IgD-negative memory B cell (primary cell): ENCODE measurements at regions not wholly inside any gene's neighbourhood (a gene's known extent, or its start where the extent isn't known, plus 50 kb on each side); places are given as distances from the start of the nearest gene placed in this dataset.
"Not testable (repeated sequence)": the region's sequence is repeated elsewhere in the genome, so short reads cannot be mapped to it uniquely, and the experiment has no call there.

ENCODE experiments used
- H3K27ac Mint-ChIP-seq, 3 donors: one replicate each; pipeline ENCODE4 v1.8.0; 2020 to 2022; ENCODE audit warnings: mild to moderate bottlenecking in 3 of 3, mixed read lengths in 3 of 3, moderate library complexity in 1 of 3
- H3K27me3 Mint-ChIP-seq: one replicate; pipeline ENCODE4 v1.8.0; 2021; ENCODE audit warnings: mixed read lengths
- H3K36me3 Mint-ChIP-seq: one replicate; pipeline ENCODE4 v1.8.0; 2020; ENCODE audit warnings: mild to moderate bottlenecking, mixed read lengths
- H3K4me1 Mint-ChIP-seq, 3 donors: one replicate each; pipeline ENCODE4 v1.8.0; 2020 to 2022; ENCODE audit warnings: mixed read lengths in 3 of 3, mild to moderate bottlenecking in 1 of 3
- H3K4me3 Mint-ChIP-seq, 4 donors: one replicate each; pipeline ENCODE4 v1.8.0; 2020 to 2022; ENCODE audit warnings: mild to moderate bottlenecking in 4 of 4, mixed read lengths in 4 of 4, moderate library complexity in 3 of 4
- H3K9me3 Mint-ChIP-seq, 3 donors: one replicate each; pipeline ENCODE4 v1.8.0; 2020 to 2021; ENCODE audit warnings: mixed read lengths in 3 of 3, mild to moderate bottlenecking in 1 of 3

- H3K27me3 Mint-ChIP-seq = peaks cover 2% of the 10 kb centered on the region
- H3K36me3 Mint-ChIP-seq = no peaks in the 10 kb centered on the region
- H3K4me1 Mint-ChIP-seq = no peaks in the 10 kb centered on the region
- peaks cover 0 to 4% (median 4%) of the 10 kb centered on the region in 3 donors for H3K9me3 Mint-ChIP-seq
- peak overlapping the region in 1 of 3 donors; percentile 76 for H3K27ac Mint-ChIP-seq
- H3K4me3 Mint-ChIP-seq = no peak overlapping the region
Measured at GRCh38 chr17:34071886-34072420, 183.1 kb upstream of the CCL2 start.

DNA sequence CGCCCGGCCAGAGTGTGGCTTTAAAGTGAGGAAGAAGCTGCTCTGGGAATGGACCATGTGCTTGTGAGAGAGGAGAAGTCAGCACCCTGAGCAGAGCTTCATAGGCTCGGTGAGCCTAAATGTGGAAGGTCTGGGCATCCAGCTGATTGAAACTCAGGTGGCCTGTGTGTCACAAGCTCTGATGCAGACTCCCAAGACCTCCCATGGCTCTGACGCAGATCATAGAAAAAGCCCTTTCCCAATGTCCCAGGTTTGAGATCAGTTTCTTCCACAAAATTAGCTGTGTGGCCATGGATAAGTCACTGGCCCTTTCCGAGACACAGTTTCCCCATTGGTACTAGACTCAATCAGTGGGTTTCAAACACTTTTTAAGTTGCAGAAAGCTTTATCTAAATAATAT lies 180.0 kb upstream of the CCL2 start:
- no peaks in the 10 kb centered on the region for H3K36me3 Mint-ChIP-seq
- peaks cover 6% of the 10 kb centered on the region for H3K27me3 Mint-ChIP-seq
- H3K4me1 Mint-ChIP-seq = no peaks in the 10 kb centered on the region
- H3K4me3 Mint-ChIP-seq = no peak overlapping the region
- no peak overlapping the region for H3K27ac Mint-ChIP-seq
- peaks cover 0 to 4% (median 2%) of the 10 kb centered on the region in 3 donors for H3K9me3 Mint-ChIP-seq

DNA sequence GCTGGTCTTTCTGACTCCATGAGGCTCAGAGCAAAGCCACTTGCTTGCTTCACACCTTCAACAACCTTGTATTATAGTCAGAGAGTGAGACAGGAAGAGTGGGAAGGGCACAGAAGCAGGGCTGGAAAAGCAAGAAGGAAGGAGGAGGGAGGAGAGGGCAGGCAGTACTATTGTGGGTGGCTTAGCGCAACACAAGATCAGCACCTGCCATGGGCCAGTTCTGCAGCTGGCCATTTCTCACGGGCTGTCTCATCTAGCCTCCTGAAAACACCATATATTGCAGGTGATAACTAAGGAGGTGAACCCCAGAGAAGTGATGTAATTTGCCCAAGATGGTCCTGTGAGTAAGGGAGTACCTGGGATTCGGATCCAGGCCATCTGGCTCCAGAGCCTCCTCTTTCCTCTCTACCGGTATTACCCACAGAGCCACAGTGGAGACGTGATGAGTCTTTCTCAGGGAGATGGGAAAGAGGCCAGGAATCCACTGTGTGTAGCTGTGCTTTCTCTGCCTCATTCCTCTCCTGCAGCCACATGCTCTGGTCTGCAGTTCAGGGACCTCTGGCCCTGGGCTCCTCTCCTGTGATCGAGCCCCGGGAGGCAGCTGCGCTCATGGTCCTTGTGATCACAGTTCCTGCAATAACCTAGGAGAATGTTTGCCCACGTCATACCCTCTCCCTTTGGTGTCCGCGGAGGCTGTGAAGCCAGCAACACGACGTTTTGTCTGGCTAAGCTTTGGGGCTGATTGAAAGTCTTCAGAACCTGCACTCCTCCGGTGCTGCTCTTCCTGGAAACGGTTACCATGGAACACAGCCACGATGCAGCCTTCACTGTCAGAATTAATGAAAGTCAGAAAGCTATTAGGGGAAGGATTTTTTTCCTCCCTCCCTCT lies 178.1 kb upstream of the CCL2 start:
- H3K27ac Mint-ChIP-seq = peak overlapping the region in 1 of 3 donors; percentile 65
- peaks cover 4% of the 10 kb centered on the region for H3K27me3 Mint-ChIP-seq
- H3K4me1 Mint-ChIP-seq = no peaks in the 10 kb centered on the region
- no peak overlapping the region for H3K4me3 Mint-ChIP-seq
- peaks cover 0 to 4% (median 2%) of the 10 kb centered on the region in 3 donors for H3K9me3 Mint-ChIP-seq
- H3K36me3 Mint-ChIP-seq = no peaks in the 10 kb centered on the region

DNA sequence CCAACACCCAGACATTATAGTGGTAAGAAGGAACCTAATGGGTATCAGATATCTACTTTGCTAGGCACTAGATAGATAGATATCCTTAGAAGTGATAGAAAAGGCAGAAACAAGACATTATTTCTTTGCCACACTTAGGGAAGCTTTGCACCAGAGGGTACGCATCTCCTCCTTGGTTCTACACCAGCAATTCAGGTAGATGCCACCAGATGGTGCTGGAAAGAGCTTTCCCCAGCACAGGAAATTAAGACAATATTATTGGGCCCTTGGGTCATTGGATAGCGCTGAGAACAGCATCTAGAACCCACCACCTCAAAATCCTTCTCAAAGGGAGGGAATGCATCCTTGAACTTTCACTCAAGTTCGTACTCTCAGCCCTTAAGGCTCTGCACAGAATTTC lies 173.8 kb upstream of the CCL2 start:
- H3K9me3 Mint-ChIP-seq = peaks cover 0 to under 1% (median 0%) of the 10 kb centered on the region in 3 donors
- no peaks in the 10 kb centered on the region for H3K4me1 Mint-ChIP-seq
- no peaks in the 10 kb centered on the region for H3K36me3 Mint-ChIP-seq
- peaks cover 4% of the 10 kb centered on the region for H3K27me3 Mint-ChIP-seq
- no peak overlapping the region for H3K27ac Mint-ChIP-seq
- H3K4me3 Mint-ChIP-seq = no peak overlapping the region

DNA sequence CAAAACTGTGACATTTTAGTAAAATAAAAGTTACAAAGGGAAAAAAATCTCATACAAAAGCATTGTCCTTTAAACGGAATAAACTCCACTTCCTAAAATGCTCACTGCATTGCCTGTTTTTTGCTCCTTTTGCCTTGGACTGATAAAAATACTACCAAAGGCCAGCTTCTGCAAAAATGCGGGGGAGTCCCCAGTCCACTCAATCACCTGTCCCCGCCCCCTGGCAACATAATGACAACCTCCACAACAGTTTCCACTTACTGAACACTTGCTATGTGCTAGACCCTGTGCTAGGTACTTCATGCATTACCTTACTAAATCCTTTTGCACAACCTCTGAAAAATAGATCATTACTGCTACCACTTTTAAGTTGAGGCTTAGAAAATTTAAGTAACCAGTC lies 172.7 kb upstream of the CCL2 start:
- Mint-ChIP-seq H3K27ac (no peak overlapping the region), H3K27me3 (peaks cover 1% of the 10 kb centered on the region), H3K4me1 (no peaks in the 10 kb centered on the region), H3K9me3 (peaks cover 0 to 1% (median 0%) of the 10 kb centered on the region in 3 donors), H3K36me3 (no peaks in the 10 kb centered on the region), H3K4me3 (no peak overlapping the region)

GRCh38 chr17:34089042-34089441 lies 166.0 kb upstream of the CCL2 start:
- H3K4me3 Mint-ChIP-seq, H3K36me3 Mint-ChIP-seq, H3K4me1 Mint-ChIP-seq, H3K27ac Mint-ChIP-seq, H3K9me3 Mint-ChIP-seq, H3K27me3 Mint-ChIP-seq: not testable (repeated sequence)

DNA sequence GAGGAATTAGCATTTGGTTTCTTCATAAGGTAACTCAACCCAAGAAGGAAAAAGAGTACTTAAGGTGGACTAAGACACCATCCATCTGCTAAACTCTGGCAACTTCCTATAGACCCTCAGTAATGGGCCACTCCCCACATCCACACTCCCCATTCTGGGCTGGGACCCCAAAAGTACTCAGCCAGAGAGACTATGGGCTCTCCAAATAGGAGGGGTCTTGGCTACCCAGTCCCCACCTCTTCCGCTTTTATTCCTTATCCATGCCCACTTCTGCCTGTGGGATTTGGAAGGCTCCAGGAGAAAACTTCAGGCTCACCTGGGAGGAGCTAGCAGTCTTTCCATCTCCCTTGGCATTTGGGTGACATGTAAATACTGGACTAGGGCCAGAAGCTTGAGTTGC lies 164.5 kb upstream of the CCL2 start:
- H3K4me3 Mint-ChIP-seq = no peak overlapping the region

DNA sequence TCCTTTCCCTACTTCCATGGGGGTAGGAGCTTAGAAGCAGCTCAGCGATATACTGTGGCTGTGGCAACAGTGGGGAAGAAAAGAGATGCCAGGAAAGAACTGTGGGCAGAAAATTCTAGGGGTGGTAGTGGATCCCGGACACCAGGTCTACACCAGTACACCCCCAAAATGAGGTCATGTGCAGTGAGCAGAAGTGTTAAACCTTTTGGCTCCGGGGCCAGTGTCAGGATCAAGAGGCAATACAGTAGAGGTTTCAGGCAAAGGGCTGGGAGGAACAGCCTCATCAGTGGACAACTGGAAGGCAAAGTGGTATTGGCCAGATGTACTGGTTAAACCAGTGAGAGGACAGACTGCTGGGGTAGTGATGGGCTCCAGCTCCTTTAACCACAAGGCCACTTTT lies 163.1 kb upstream of the CCL2 start:
- H3K4me1 Mint-ChIP-seq = no peaks in the 10 kb centered on the region
- no peaks in the 10 kb centered on the region for H3K36me3 Mint-ChIP-seq
- H3K27ac Mint-ChIP-seq = no peak overlapping the region

More for the DNA sequence above, 164.5 kb upstream of the CCL2 start:
- H3K36me3 Mint-ChIP-seq = no peaks in the 10 kb centered on the region
- no peak overlapping the region for H3K27ac Mint-ChIP-seq
- H3K4me1 Mint-ChIP-seq = no peaks in the 10 kb centered on the region
- H3K9me3 Mint-ChIP-seq = peaks cover 0 to 1% (median 0%) of the 10 kb centered on the region in 3 donors
- peaks cover 2% of the 10 kb centered on the region for H3K27me3 Mint-ChIP-seq

DNA sequence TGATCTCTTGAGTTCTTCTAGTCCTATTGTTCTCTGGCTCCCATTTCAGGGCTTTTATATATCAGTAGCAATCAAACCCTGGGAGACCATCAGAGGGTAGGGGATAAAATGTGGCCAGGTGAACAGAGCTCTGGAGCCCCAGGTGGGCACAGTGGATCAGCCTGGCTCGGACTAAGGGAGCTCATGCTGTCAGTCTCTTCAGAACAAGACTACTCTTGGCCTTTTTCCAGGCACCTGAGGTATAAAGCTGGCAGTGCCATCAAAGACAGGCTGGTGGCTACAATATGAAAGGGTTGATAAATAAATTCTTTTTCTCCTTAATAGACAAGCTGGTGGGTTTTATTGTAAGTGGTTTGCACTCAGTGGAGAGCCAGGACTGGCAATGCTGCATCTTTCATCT lies 160.0 kb upstream of the CCL2 start:
- H3K4me3 Mint-ChIP-seq = no peak overlapping the region
- H3K4me1 Mint-ChIP-seq = no peaks in the 10 kb centered on the region
- peaks cover 1 to 4% (median 2%) of the 10 kb centered on the region in 3 donors for H3K9me3 Mint-ChIP-seq
- H3K36me3 Mint-ChIP-seq = no peaks in the 10 kb centered on the region
- peaks cover 5% of the 10 kb centered on the region for H3K27me3 Mint-ChIP-seq
- H3K27ac Mint-ChIP-seq = no peak overlapping the region

More for the DNA sequence above, 163.1 kb upstream of the CCL2 start:
- H3K4me3 Mint-ChIP-seq = no peak overlapping the region
- peaks cover 0 to 1% (median 0%) of the 10 kb centered on the region in 3 donors for H3K9me3 Mint-ChIP-seq
- peaks cover 2% of the 10 kb centered on the region for H3K27me3 Mint-ChIP-seq

- Mint-ChIP-seq H3K27me3 (peaks cover 3% of the 10 kb centered on the region), H3K9me3 (peaks cover 1 to 4% (median 4%) of the 10 kb centered on the region in 3 donors)
Measured at GRCh38 chr17:34098699-34099098, 156.4 kb upstream of the CCL2 start.

GRCh38 chr17:34099859-34100515 lies 155.1 kb upstream of the CCL2 start:
- Mint-ChIP-seq H3K27ac (peak overlapping the region in 1 of 3 donors; percentile 23), H3K4me1 (no peaks in the 10 kb centered on the region), H3K27me3 (peaks cover 3% of the 10 kb centered on the region), H3K36me3 (no peaks in the 10 kb centered on the region), H3K9me3 (peaks cover 1 to 4% (median 4%) of the 10 kb centered on the region in 3 donors), H3K4me3 (peak overlapping the region in 1 of 4 donors; percentile 54)

More at GRCh38 chr17:34098699-34099098, 156.4 kb upstream of the CCL2 start:
- Mint-ChIP-seq H3K36me3 (no peaks in the 10 kb centered on the region), H3K4me1 (no peaks in the 10 kb centered on the region), H3K27ac (no peak overlapping the region), H3K4me3 (no peak overlapping the region)

- no peak overlapping the region for H3K4me3 Mint-ChIP-seq
- H3K9me3 Mint-ChIP-seq = peaks cover 0 to 2% (median 0%) of the 10 kb centered on the region in 3 donors
- peaks cover 7% of the 10 kb centered on the region for H3K27me3 Mint-ChIP-seq
- no peaks in the 10 kb centered on the region for H3K36me3 Mint-ChIP-seq
- no peak overlapping the region for H3K27ac Mint-ChIP-seq
- no peaks in the 10 kb centered on the region for H3K4me1 Mint-ChIP-seq
Measured at GRCh38 chr17:34107019-34107418, 148.1 kb upstream of the CCL2 start.

- no peak overlapping the region for H3K4me3 Mint-ChIP-seq
- H3K27me3 Mint-ChIP-seq = peaks cover 14% of the 10 kb centered on the region
- no peaks in the 10 kb centered on the region for H3K36me3 Mint-ChIP-seq
- H3K4me1 Mint-ChIP-seq = no peaks in the 10 kb centered on the region
- no peak overlapping the region for H3K27ac Mint-ChIP-seq
- H3K9me3 Mint-ChIP-seq = no peaks in the 10 kb centered on the region
Measured at GRCh38 chr17:34110315-34110714, 144.8 kb upstream of the CCL2 start.

GRCh38 chr17:34113089-34113488 lies 142.0 kb upstream of the CCL2 start:
- Mint-ChIP-seq H3K4me1 (no peaks in the 10 kb centered on the region), H3K4me3 (no peak overlapping the region), H3K9me3 (no peaks in the 10 kb centered on the region), H3K36me3 (no peaks in the 10 kb centered on the region), H3K27me3 (peaks cover 15% of the 10 kb centered on the region), H3K27ac (no peak overlapping the region)

- Mint-ChIP-seq H3K36me3 (no peaks in the 10 kb centered on the region), H3K27ac (no peak overlapping the region), H3K4me3 (no peak overlapping the region), H3K4me1 (no peaks in the 10 kb centered on the region), H3K9me3 (no peaks in the 10 kb centered on the region), H3K27me3 (peaks cover 15% of the 10 kb centered on the region)
Measured at GRCh38 chr17:34114174-34114573, 140.9 kb upstream of the CCL2 start.
